ENCODE measurements at regions not wholly inside any gene's neighbourhood (a gene's known extent, or its start where the extent isn't known, plus 50 kb on each side); places are given as distances from the start of the nearest gene placed in this dataset.

GRCh38 chr2:226002438-226002837 is 602.9 kb downstream of the NYAP2 start:
- no peak for DNase-seq

DNA sequence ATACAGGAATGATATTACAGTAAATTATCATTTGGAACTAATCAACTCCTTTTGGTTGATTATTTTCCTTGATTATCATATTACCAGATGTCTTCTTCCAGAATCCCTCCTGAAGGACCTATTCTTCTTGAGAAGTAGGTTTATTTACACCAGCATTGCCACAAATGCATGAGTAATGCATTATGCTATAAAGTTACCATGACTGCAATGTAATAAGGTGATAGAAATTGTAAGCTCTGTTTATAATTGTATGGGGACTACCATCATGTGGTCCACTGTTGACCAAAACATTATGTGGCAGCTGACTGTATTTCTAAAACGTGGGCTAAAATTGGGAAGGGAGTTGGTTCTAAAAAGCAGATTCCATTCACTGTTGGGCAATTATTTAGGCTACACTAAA is 602.2 kb downstream of the NYAP2 start:
- DNase-seq, result no peak

DNA sequence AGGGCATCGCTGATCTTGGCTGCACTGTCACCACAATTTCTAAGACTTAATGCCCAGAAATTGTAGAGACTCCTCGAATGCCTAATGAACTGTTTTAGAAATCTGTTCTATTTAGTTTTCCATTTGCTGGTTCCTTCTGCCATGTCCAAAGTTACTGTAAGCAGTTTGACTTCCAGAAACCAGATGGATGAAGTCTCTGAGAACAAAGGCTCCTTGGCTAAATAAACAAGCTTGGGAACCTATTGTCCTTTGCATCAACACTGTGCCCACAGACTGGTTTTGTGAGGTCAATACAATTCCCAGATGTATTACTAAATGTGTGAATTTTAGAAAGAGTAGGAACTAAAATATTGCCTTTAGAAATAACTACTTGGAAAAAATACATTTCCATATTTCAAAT is 600.2 kb downstream of the NYAP2 start:
- no peak for DNase-seq

GRCh38 chr2:225998653-225999052 is 599.1 kb downstream of the NYAP2 start:
- DNase-seq, result no peak

DNA sequence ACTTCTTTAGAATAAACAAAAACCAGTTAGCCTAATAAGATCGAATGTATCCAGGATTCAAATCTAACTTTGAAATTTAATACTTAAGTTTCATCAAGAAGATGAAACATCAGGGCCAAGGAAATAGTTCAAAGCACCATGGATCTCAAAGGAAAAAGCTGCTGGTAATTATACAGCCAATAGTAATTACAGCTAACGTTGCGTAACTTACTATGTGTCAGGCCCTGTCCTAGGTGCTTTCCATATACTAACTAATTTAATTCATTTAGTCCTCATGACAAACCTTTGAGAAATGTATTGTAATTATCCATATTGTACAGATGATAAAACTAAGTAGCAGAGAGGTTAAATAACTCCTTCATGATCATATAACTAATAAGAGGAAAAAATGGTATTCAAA is 598.6 kb downstream of the NYAP2 start:
- DNase-seq, result no peak

- DNase-seq, result no peak
Measured at GRCh38 chr2:225996462-225996828, 596.9 kb downstream of the NYAP2 start.

GRCh38 chr2:225995796-225996461 is 596.4 kb downstream of the NYAP2 start:
- DNase-seq, result no peak

- DNase-seq, result no peak
Measured at GRCh38 chr2:225994748-225995405, 595.4 kb downstream of the NYAP2 start.

- no peak for DNase-seq
Measured at GRCh38 chr2:225993430-225993829, 593.9 kb downstream of the NYAP2 start.

DNA sequence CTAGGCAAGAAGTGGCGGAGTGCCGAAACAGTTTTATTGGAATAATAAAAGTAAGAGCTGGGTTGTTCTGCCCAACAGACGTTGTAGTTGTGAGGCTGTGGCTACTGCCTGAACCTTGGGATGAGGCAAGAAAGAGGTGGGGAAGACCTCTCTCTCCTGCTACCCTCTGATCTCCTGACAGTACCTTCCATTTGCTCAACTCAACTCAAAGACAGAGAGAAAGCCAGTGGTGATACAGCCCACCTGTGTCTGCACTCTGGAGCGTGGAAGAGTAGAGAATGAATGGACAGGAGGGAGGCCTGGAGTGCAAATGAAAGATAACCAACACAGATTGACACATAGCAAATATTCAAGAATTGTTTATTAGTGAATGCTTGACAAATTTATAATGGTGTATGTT is 590.3 kb downstream of the NYAP2 start:
- DNase-seq, result no peak

GRCh38 chr2:225980372-225980771 is 580.9 kb downstream of the NYAP2 start:
- DNase-seq, result no peak

DNA sequence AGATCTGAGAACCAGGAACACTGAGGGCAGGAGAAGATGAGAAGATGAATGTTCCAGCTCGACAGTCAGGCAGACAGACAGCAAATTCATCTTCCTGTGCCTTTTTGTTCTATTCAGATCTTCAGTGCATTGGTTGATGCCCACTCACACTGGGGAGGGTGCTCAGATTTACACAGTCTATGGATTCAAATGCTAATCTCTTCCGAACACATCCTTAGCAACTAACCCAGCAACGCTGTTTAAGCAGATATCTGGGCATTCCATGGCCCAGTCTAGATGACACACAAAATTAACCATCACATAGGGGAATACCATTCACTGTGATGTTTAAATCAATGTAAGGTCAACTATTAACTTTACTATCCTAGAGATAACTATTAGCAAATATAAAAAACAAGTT is 571.9 kb downstream of the NYAP2 start:
- DNase-seq, result no peak

- DNase-seq, result no peak
Measured at GRCh38 chr2:225948903-225949302, 549.4 kb downstream of the NYAP2 start.

DNA sequence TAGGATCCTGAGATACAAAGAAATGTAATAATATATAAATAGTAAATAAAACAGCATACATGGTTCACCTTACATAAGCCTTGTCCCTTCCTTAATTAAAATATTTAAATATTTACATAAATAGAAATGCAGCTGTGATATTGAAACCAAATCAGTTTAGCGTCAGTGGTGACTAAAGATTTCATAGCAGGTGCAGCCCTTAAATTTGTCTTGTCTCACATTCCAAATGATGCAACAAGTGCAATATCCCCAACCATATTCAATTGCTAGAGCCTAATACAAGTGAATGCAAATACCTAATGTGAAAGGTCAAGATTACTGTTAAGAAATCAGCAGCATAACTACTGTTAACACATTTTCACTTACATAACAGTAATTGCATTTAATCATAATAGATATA is 539.5 kb downstream of the NYAP2 start:
- DNase-seq, result no peak

- no peak for DNase-seq
Measured at GRCh38 chr2:225937625-225938187, 538.2 kb downstream of the NYAP2 start.

- DNase-seq, result no peak
Measured at GRCh38 chr2:225932811-225933413, 533.4 kb downstream of the NYAP2 start.

DNA sequence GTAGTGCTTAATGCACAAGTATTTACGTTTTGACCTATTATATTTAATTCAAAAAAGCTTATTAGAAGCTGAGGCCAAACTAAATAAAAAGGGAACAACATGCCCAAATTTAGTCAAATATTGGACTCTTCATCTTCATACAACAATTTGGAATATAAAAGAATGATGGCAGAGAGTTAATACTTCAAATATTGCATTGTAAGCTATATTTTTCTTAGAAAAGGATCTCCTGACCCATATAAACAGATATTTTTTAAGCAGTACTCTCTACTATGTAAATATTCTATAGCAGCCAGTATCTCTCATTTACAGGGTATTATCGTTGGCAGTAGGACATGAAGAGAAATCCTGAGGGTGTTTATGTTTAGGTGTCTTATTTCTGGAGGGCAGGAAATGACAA is 531.2 kb downstream of the NYAP2 start:
- DNase-seq, result no peak

DNA sequence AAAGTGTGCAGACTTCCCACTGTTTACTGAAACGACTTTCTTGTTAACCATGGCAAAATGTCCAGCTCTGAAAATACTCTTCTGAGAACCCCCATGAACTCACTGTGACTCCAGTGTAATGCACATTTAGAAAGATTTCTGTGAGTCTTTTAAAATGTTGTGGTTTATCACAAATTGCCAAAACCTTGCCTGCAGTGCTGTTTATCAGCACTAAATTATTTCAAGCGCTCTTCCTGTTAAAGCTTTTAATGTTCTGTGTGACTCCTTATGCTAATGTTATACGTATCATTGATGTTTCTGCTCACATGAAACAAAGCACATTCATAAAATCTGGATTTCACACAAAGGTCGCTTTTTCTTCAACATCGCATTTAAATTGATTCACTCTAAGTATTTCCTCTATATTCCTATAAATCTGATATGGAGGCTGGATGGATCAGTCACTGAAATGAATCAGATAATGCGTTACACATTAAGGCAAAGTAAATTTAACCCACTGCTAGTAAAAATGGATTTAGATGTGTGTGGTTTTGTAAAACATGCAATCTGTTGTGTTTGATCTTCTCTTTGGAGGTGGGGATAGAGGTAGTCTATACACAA is 521.2 kb downstream of the NYAP2 start:
- no peak for DNase-seq

- no peak for DNase-seq
Measured at GRCh38 chr2:225916692-225917091, 517.2 kb downstream of the NYAP2 start.

DNA sequence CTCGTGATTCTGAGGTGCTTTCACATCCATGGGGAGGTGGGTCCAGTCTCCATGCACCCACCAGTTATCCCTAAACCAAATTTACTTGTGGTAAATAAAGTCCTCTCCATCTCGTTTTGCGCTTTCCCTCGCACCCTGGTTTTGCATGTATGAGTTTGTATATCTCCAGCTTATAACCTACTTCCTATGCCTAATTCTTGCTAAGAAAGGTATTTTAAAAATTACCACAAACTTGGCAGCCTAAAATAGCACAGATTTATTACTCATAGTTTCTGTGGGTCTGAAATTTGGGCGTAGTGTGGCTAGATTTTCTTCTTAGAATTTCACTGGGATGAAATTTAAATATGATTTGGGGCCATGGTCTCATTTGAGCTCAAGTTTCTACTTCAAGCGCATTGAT is 511.5 kb downstream of the NYAP2 start:
- no peak for DNase-seq

GRCh38 chr2:225895126-225895525 is 495.6 kb downstream of the NYAP2 start:
- no peak for DNase-seq

DNA sequence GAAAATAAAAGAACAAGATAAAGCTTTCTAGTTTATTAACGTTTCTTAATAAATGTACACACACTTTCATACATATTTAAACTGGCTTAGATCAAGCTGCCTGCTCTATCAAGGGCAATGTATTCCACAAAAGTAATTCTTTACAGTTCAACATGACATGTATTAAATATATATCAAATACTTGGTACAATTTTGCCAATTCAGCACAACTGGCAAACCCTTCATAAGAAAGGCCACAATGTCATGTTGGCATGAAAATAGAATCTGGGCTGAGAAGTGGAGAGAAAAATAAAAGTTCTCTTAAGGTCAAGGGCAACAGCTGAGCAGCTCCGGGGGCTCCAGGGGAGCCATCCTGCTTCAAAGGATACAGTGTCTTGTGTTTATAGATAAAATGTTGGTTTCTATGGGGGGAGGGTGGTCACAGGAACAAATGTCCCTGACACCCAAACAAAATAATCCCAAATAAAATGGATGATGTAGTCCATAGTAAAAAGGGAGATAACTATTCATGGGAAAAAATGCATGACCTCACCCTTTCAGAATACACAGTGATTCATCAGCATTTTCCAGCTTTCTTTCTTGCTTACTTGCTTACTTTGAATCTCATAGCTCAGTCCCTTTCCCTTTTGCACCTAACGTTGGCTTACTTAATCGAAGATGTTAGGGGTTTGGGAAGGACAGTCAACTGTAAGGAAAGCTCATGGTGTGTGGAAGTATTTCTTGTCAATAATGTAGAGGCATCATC is 494.9 kb downstream of the NYAP2 start:
- DNase-seq, result no peak

DNA sequence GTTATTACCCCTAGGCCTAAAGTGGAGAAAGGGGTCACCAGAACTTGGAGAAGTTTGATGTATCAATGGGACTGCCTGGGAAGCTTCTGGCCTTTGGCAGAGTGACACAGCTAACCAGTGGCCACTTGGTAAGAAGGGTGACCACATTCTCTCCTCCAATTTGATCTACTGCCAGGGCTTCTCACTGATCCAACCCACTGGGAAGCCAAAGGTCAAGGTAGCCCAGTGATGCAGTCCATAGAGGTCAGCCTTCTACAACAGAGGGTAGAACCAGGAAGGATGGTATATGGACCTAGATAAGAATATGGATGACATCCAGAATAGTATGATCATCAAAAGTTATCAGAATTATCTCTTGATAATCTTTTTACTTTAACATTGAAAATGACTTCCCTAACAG is 493.6 kb downstream of the NYAP2 start:
- DNase-seq, result no peak

All from CD4-positive, alpha-beta T cell treated with Interleukin-17A for 4 hours (primary cell).